Fibroblast of gingiva (primary cell): ENCODE measurements at regions not wholly inside any gene's neighbourhood (a gene's known extent, or its start where the extent isn't known, plus 50 kb on each side); places are given as distances from the start of the nearest gene placed in this dataset.

Experiments
- DNase-seq: peaks from one replicate; pipeline ENCODE4 v3.0.0-alpha.2; 2011; ENCODE audit warnings: low read depth

GRCh38 chr3:64885055-64885454 lies 197.3 kb upstream of the ADAMTS9 start:
- no peak for DNase-seq

GRCh38 chr3:64884536-64884935 lies 196.7 kb upstream of the ADAMTS9 start:
- DNase-seq: peak; percentile 3

GRCh38 chr3:64880916-64881315 lies 193.1 kb upstream of the ADAMTS9 start:
- no peak for DNase-seq

- DNase-seq: no peak
Measured at GRCh38 chr3:64878362-64878761, 190.6 kb upstream of the ADAMTS9 start.

GRCh38 chr3:64873400-64873799 lies 185.6 kb upstream of the ADAMTS9 start:
- DNase-seq: no peak

- no peak for DNase-seq
Measured at GRCh38 chr3:64872345-64872744, 184.5 kb upstream of the ADAMTS9 start.

GRCh38 chr3:64871834-64872249 lies 184.0 kb upstream of the ADAMTS9 start:
- DNase-seq: no peak

- DNase-seq: no peak
Measured at GRCh38 chr3:64870876-64871646, 183.3 kb upstream of the ADAMTS9 start.

GRCh38 chr3:64867224-64867623 lies 179.4 kb upstream of the ADAMTS9 start:
- DNase-seq: no peak

GRCh38 chr3:64865839-64866570 lies 178.2 kb upstream of the ADAMTS9 start:
- no peak for DNase-seq

- DNase-seq: no peak
Measured at GRCh38 chr3:64863226-64864212, 175.7 kb upstream of the ADAMTS9 start.

- DNase-seq: no peak
Measured at GRCh38 chr3:64861684-64862083, 173.9 kb upstream of the ADAMTS9 start.

GRCh38 chr3:64860536-64860870 lies 172.7 kb upstream of the ADAMTS9 start:
- no peak for DNase-seq

- no peak for DNase-seq
Measured at GRCh38 chr3:64859625-64860535, 172.1 kb upstream of the ADAMTS9 start.

GRCh38 chr3:64856977-64857516 lies 169.2 kb upstream of the ADAMTS9 start:
- no peak for DNase-seq

- no peak for DNase-seq
Measured at GRCh38 chr3:64856106-64856505, 168.3 kb upstream of the ADAMTS9 start.

- DNase-seq: no peak
Measured at GRCh38 chr3:64853456-64853855, 165.7 kb upstream of the ADAMTS9 start.

GRCh38 chr3:64852738-64853137 lies 164.9 kb upstream of the ADAMTS9 start:
- no peak for DNase-seq

- DNase-seq: peak; percentile 75
Measured at GRCh38 chr3:64848822-64849221, 161.0 kb upstream of the ADAMTS9 start.

- no peak for DNase-seq
Measured at GRCh38 chr3:64848127-64848800, 160.5 kb upstream of the ADAMTS9 start.
